GM12865 (cell line): ENCODE measurements at regions not wholly inside any gene's neighbourhood (a gene's known extent, or its start where the extent isn't known, plus 50 kb on each side); places are given as distances from the start of the nearest gene placed in this dataset.

ENCODE experiments used
- DNase-seq: peaks from one replicate; pipeline ENCODE4 v3.0.0; 2010; ENCODE audit warnings: low read depth
- H3K4me3 ChIP-seq: 2 replicates; pipeline ENCODE4 v1.5.1; 2011; ENCODE audit warnings: mild to moderate bottlenecking, low read depth, low read length, control low read depth
- CTCF ChIP-seq: IDR thresholded peaks from 2 replicates; pipeline ENCODE4 v1.5.1; 2011; ENCODE audit warnings: low read length, control low read depth, low read depth, inconsistent platforms; ENCODE audit not compliant: insufficient read depth; ENCODE audit errors: missing control alignments

GRCh38 chr13:34868733-34869132, 73.3 kb upstream of the NBEA start:
- no peak for TF ChIP-seq CTCF
- DNase-seq = no peak

GRCh38 chr13:34869696-34870095, 72.4 kb upstream of the NBEA start:
- no peak for DNase-seq
- TF ChIP-seq CTCF = no peak
- H3K4me3 ChIP-seq = no peak overlapping the region

More at GRCh38 chr13:34868733-34869132, 73.3 kb upstream of the NBEA start:
- H3K4me3 ChIP-seq = no peak overlapping the region

- no peak for TF ChIP-seq CTCF
- no peak overlapping the region for H3K4me3 ChIP-seq
- no peak for DNase-seq
These were observed 63.7 kb upstream of the NBEA start for GRCh38 chr13:34878329-34878728.

- no peak for TF ChIP-seq CTCF
- no peak overlapping the region for H3K4me3 ChIP-seq
- no peak for DNase-seq
These were observed 62.2 kb upstream of the NBEA start for GRCh38 chr13:34879851-34880250.

- no peak for DNase-seq
- TF ChIP-seq CTCF = no peak
- H3K4me3 ChIP-seq = no peak overlapping the region
These were observed 60.6 kb upstream of the NBEA start for GRCh38 chr13:34881494-34881893.

GRCh38 chr13:34883396-34883795, 58.7 kb upstream of the NBEA start:
- no peak for DNase-seq
- H3K4me3 ChIP-seq = no peak overlapping the region
- TF ChIP-seq CTCF = no peak

GRCh38 chr13:34884366-34884765, 57.7 kb upstream of the NBEA start:
- no peak for DNase-seq
- no peak for TF ChIP-seq CTCF
- no peak overlapping the region for H3K4me3 ChIP-seq
